HUES64 (cell line): ENCODE measurements at regions not wholly inside any gene's neighbourhood (a gene's known extent, or its start where the extent isn't known, plus 50 kb on each side); places are given as distances from the start of the nearest gene placed in this dataset.

ENCODE experiments used
- H3K27ac ChIP-seq: 2 replicates; pipeline ENCODE4 v1.7.0; 2013; ENCODE audit warnings: low read depth, low read length, inconsistent platforms
- H3K27me3 ChIP-seq: 2 replicates; pipeline ENCODE4 v1.6.1; 2013; ENCODE audit warnings: mild to moderate bottlenecking, low read length; ENCODE audit not compliant: insufficient read depth
- H3K36me3 ChIP-seq: 2 replicates; pipeline ENCODE4 v1.6.1; 2013; ENCODE audit warnings: mild to moderate bottlenecking, low read length; ENCODE audit not compliant: insufficient read depth
- H3K4me1 ChIP-seq: 2 replicates; pipeline ENCODE4 v1.6.1; 2013; ENCODE audit warnings: mild to moderate bottlenecking, low read length, moderate library complexity; ENCODE audit not compliant: insufficient read depth
- H3K4me3 ChIP-seq: 2 replicates; pipeline ENCODE4 v1.5.1; 2013; ENCODE audit warnings: mild to moderate bottlenecking, low read length, moderate library complexity
- H3K9ac ChIP-seq: 2 replicates; pipeline ENCODE4 v1.6.1; 2013; ENCODE audit warnings: mild to moderate bottlenecking, low read depth, low read length
- H3K9me3 ChIP-seq: 2 replicates; pipeline ENCODE4 v1.6.1; 2013; ENCODE audit warnings: low read depth, low read length; ENCODE audit not compliant: insufficient read depth
- WGBS: fragments of 150-250, 120-280 bp; methylation state at CpG from one replicate; pipeline ENCODE4 v1.1.7; 2013; ENCODE audit warnings: missing lambda C conversion rate; 5-methylcytosine and 5-hydroxymethylcytosine counted together

- H3K9me3 ChIP-seq: no peaks in the 10 kb centered on the region
- H3K4me3 ChIP-seq: no peak overlapping the region
- H3K36me3 ChIP-seq: no peaks in the 10 kb centered on the region
- no peaks in the 10 kb centered on the region for H3K4me1 ChIP-seq
- no peak overlapping the region for H3K9ac ChIP-seq
- 93% methylated on average over 6 of the region's 6 CpGs for WGBS
- no peaks in the 10 kb centered on the region for H3K27me3 ChIP-seq
- no peak overlapping the region for H3K27ac ChIP-seq
These were observed 85.3 kb upstream of the ZBTB40 start for GRCh38 chr1:22366346-22366745.

GRCh38 chr1:22368125-22368524 is 83.5 kb upstream of the ZBTB40 start:
- Histone ChIP-seq H3K4me1 (no peaks in the 10 kb centered on the region), H3K27me3 (no peaks in the 10 kb centered on the region), H3K27ac (no peak overlapping the region), H3K36me3 (no peaks in the 10 kb centered on the region), H3K4me3 (no peak overlapping the region), H3K9me3 (0 out of 2 replicates have a peak, but pooled peaks cover 3% of the 10 kb centered on the region), H3K9ac (no peak overlapping the region)
- no CpG with 5 or more reads among the region's 1 CpG for WGBS

- no peaks in the 10 kb centered on the region for H3K27me3 ChIP-seq
- peaks cover 3% of the 10 kb centered on the region; the same call in 1 of the 2 replicates for H3K9me3 ChIP-seq
- no peak overlapping the region for H3K9ac ChIP-seq
- 90% methylated on average over 11 of the region's 11 CpGs for WGBS
- H3K4me1 ChIP-seq: no peaks in the 10 kb centered on the region
- no peak overlapping the region for H3K4me3 ChIP-seq
- no peak overlapping the region for H3K27ac ChIP-seq
- H3K36me3 ChIP-seq: no peaks in the 10 kb centered on the region
These were observed 82.1 kb upstream of the ZBTB40 start for GRCh38 chr1:22369294-22370189.

- Histone ChIP-seq H3K27me3 (no peaks in the 10 kb centered on the region), H3K9ac (no peak overlapping the region)
- WGBS: 45% methylated on average over 1 of the region's 1 CpG
These were observed 81.5 kb upstream of the ZBTB40 start for GRCh38 chr1:22370190-22370498.

GRCh38 chr1:22371408-22371807 is 80.2 kb upstream of the ZBTB40 start:
- 92% methylated on average over 5 of the region's 5 CpGs for WGBS
- H3K4me3 ChIP-seq: no peak overlapping the region
- H3K9me3 ChIP-seq: peaks cover 3% of the 10 kb centered on the region; the same call in 1 of the 2 replicates
- peaks cover 4% of the 10 kb centered on the region; the same call in 1 of the 2 replicates for H3K4me1 ChIP-seq
- no peaks in the 10 kb centered on the region for H3K27me3 ChIP-seq
- H3K27ac ChIP-seq: no peak overlapping the region
- no peaks in the 10 kb centered on the region for H3K36me3 ChIP-seq
- H3K9ac ChIP-seq: no peak overlapping the region

More at GRCh38 chr1:22370190-22370498, 81.5 kb upstream of the ZBTB40 start:
- H3K4me1 ChIP-seq: no peaks in the 10 kb centered on the region
- no peaks in the 10 kb centered on the region for H3K36me3 ChIP-seq
- H3K4me3 ChIP-seq: no peak overlapping the region
- H3K9me3 ChIP-seq: peaks cover 3% of the 10 kb centered on the region; the same call in 1 of the 2 replicates
- no peak overlapping the region for H3K27ac ChIP-seq

- no peaks in the 10 kb centered on the region for H3K36me3 ChIP-seq
- H3K27me3 ChIP-seq: no peaks in the 10 kb centered on the region
These were observed 78.4 kb upstream of the ZBTB40 start for GRCh38 chr1:22373252-22373651.

GRCh38 chr1:22374001-22374400 is 77.7 kb upstream of the ZBTB40 start:
- H3K36me3 ChIP-seq: no peaks in the 10 kb centered on the region
- H3K9ac ChIP-seq: no peak overlapping the region
- 100% methylated on average over 1 of the region's 1 CpG for WGBS
- peaks cover 5% of the 10 kb centered on the region; the same call in 1 of the 2 replicates for H3K4me1 ChIP-seq
- H3K4me3 ChIP-seq: no peak overlapping the region
- no peak overlapping the region for H3K27ac ChIP-seq
- peaks cover 3% of the 10 kb centered on the region; the same call in 1 of the 2 replicates for H3K9me3 ChIP-seq
- H3K27me3 ChIP-seq: no peaks in the 10 kb centered on the region

More at GRCh38 chr1:22373252-22373651, 78.4 kb upstream of the ZBTB40 start:
- Histone ChIP-seq H3K9me3 (peaks cover 3% of the 10 kb centered on the region; the same call in 1 of the 2 replicates), H3K9ac (no peak overlapping the region), H3K4me3 (no peak overlapping the region), H3K4me1 (peaks cover 5% of the 10 kb centered on the region; the same call in 1 of the 2 replicates), H3K27ac (no peak overlapping the region)

GRCh38 chr1:22375601-22376000 is 76.0 kb upstream of the ZBTB40 start:
- H3K27me3 ChIP-seq: no peaks in the 10 kb centered on the region
- H3K4me1 ChIP-seq: peaks cover 5% of the 10 kb centered on the region; the same call in 1 of the 2 replicates
- no peak overlapping the region for H3K27ac ChIP-seq
- H3K4me3 ChIP-seq: no peak overlapping the region
- H3K9me3 ChIP-seq: peaks cover 3% of the 10 kb centered on the region; the same call in 1 of the 2 replicates
- H3K36me3 ChIP-seq: no peaks in the 10 kb centered on the region
- H3K9ac ChIP-seq: no peak overlapping the region
- WGBS: 89% methylated on average over 9 of the region's 9 CpGs

- Histone ChIP-seq H3K9me3 (peaks cover 3% of the 10 kb centered on the region; the same call in 1 of the 2 replicates), H3K27me3 (no peaks in the 10 kb centered on the region), H3K36me3 (no peaks in the 10 kb centered on the region), H3K27ac (no peak overlapping the region), H3K4me1 (peaks cover 5% of the 10 kb centered on the region; the same call in 1 of the 2 replicates), H3K4me3 (no peak overlapping the region), H3K9ac (no peak overlapping the region)
- WGBS: 90% methylated on average over 5 of the region's 5 CpGs
These were observed 75.7 kb upstream of the ZBTB40 start for GRCh38 chr1:22376001-22376400.

GRCh38 chr1:22376546-22376945 is 75.1 kb upstream of the ZBTB40 start:
- WGBS: 88% methylated on average over 8 of the region's 8 CpGs
- no peaks in the 10 kb centered on the region for H3K27me3 ChIP-seq

GRCh38 chr1:22376976-22377375 is 74.7 kb upstream of the ZBTB40 start:
- 77% methylated on average over 3 of the region's 3 CpGs for WGBS
- H3K27me3 ChIP-seq: no peaks in the 10 kb centered on the region

More at GRCh38 chr1:22376546-22376945, 75.1 kb upstream of the ZBTB40 start:
- H3K9ac ChIP-seq: no peak overlapping the region
- H3K4me3 ChIP-seq: no peak overlapping the region
- peaks cover 5% of the 10 kb centered on the region; the same call in 1 of the 2 replicates for H3K4me1 ChIP-seq
- no peaks in the 10 kb centered on the region for H3K36me3 ChIP-seq
- no peak overlapping the region for H3K27ac ChIP-seq
- H3K9me3 ChIP-seq: peaks cover 3% of the 10 kb centered on the region; the same call in 1 of the 2 replicates

More at GRCh38 chr1:22376976-22377375, 74.7 kb upstream of the ZBTB40 start:
- H3K4me3 ChIP-seq: no peak overlapping the region
- peaks cover 3% of the 10 kb centered on the region; the same call in 1 of the 2 replicates for H3K9me3 ChIP-seq
- H3K36me3 ChIP-seq: no peaks in the 10 kb centered on the region
- H3K27ac ChIP-seq: no peak overlapping the region
- peaks cover 5% of the 10 kb centered on the region; the same call in 1 of the 2 replicates for H3K4me1 ChIP-seq
- H3K9ac ChIP-seq: no peak overlapping the region
